ENCODE measurements at regions not wholly inside any gene's neighbourhood (a gene's known extent, or its start where the extent isn't known, plus 50 kb on each side); places are given as distances from the start of the nearest gene placed in this dataset.

GRCh38 chr1:96388421-96389310 is 332.9 kb upstream of the PTBP2 start:
- Histone ChIP-seq H3K4ac (replicated peaks; ENCODE audit: insufficient read length, low read depth, low read length) (no peak overlapping the region), H3K4me3 (ENCODE audit: extremely low read depth in 1 of 4, insufficient read depth in 2 of 4, low read depth in 3 of 4, low read length in 4 of 4) (no peak overlapping the region), H2BK15ac (ENCODE audit: low read length) (no peak overlapping the region), H4K20me1 (replicated peaks in 1 of 2; ENCODE audit: control insufficient read depth in 1 of 2, insufficient read depth in 2 of 2, low read length in 2 of 2) (no peaks in the 10 kb centered on the region), H3K14ac (ENCODE audit: insufficient read length) (no peak overlapping the region), H3K79me2 (ENCODE audit: control insufficient read depth in 1 of 2, insufficient read depth in 2 of 2, low read length in 2 of 2) (no peaks in the 10 kb centered on the region), H3K79me1 (ENCODE audit: low read depth, low read length) (no peaks in the 10 kb centered on the region), H3K23ac (ENCODE audit: insufficient read length) (no peak overlapping the region), H4K5ac (ENCODE audit: insufficient read length, low read depth, low read length) (no peak overlapping the region), H3K4me2 (ENCODE audit: insufficient read depth in 1 of 2, low read depth in 2 of 2, low read length in 2 of 2) (no peak overlapping the region), H2BK120ac (replicated peaks; ENCODE audit: low read depth, low read length) (no peak overlapping the region), H2AK5ac (ENCODE audit: low read depth, low read length) (no peak overlapping the region), H4K91ac (replicated peaks; ENCODE audit: insufficient read length, low read length) (no peak overlapping the region), H2BK5ac (ENCODE audit: low read depth, low read length) (no peak overlapping the region), H3K23me2 (ENCODE audit: low read depth, low read length) (no peaks in the 10 kb centered on the region), H3K18ac (ENCODE audit: extremely low read depth, low read length) (no peak overlapping the region), H4K8ac (ENCODE audit: extremely low read depth, insufficient read depth, low read length) (no peak overlapping the region), H2BK12ac (ENCODE audit: low read depth, low read length) (no peak overlapping the region), H3K27me3 (replicated peaks in 1 of 4; ENCODE audit: control insufficient read depth in 3 of 4, extremely low read depth in 1 of 4, insufficient read depth in 3 of 4, low read length in 3 of 4) (no peaks in the 10 kb centered on the region), H2BK20ac (ENCODE audit: low read length) (no peak overlapping the region), H3K9me3 (ENCODE audit: insufficient read depth in 2 of 2, low read depth in 1 of 2, low read length in 1 of 2) (no peaks in the 10 kb centered on the region), H3K9ac (replicated peaks in 1 of 4; ENCODE audit: extremely low read depth in 1 of 4, low read depth in 3 of 4, low read length in 3 of 4) (no peak overlapping the region), H2AFZ (ENCODE audit: low read length) (no peak overlapping the region), H3K36me3 (ENCODE audit: control insufficient read depth in 2 of 4, insufficient read depth in 4 of 4, low read length in 3 of 4) (no peaks in the 10 kb centered on the region), H3K27ac (ENCODE audit: low read depth, low read length) (no peak overlapping the region), H3K4me1 (replicated peaks in 1 of 4; ENCODE audit: control insufficient read depth in 3 of 4, insufficient read depth in 4 of 4, low read length in 3 of 4) (no peaks in the 10 kb centered on the region), H3K56ac (replicated peaks; ENCODE audit: insufficient read length, low read depth, low read length) (no peak overlapping the region)
- CTCF ChIA-PET (ENCODE audit: partially characterized antibody), result interaction anchor here (1.3 to 1.5 kb wide), 2 partner anchors 10 to 35 kb away, joined by 3 read pairs; no protein-coding TSS in a partner anchor
- TF ChIP-seq TAF7 (optimal IDR thresholded peaks at IDR 0.05; ENCODE audit: borderline replicate concordance, low read depth, low read length) (no peak), TAF1 (IDR thresholded peaks at IDR 0.05; ENCODE audit: low read depth, low read length) (no peak), CEBPB (IDR thresholded peaks at IDR 0.05; ENCODE audit: low read depth, low read length) (no peak), EZH2 (IDR thresholded peaks at IDR 0.05; ENCODE audit: low read depth, low read length, severe bottlenecking) (no peak), CTBP2 (IDR thresholded peaks at IDR 0.05; ENCODE audit: borderline replicate concordance, insufficient read depth, insufficient read length, low read length) (no peak), SIN3A (conservative IDR thresholded peaks at IDR 0.05 in 1 of 2, IDR thresholded peaks at IDR 0.05 in 1 of 2; ENCODE audit: low read depth in 1 of 2, low read length in 2 of 2) (no peak)
- WGBS, 2 experiments (ENCODE audit: extremely low coverage in 1 of 2, insufficient coverage in 1 of 2, insufficient read length in 1 of 2, insufficient replicate concordance in 2 of 2, low coverage in 1 of 2, low lambda C conversion rate in 2 of 2, missing lambda C conversion rate in 1 of 2), result 85% methylated on average over 4 of the region's 4 CpGs; no CpG with 5 or more reads in 1 of the 2 experiments
- DNase-seq (ENCODE audit: low read depth in 1 of 2, low spot score in 2 of 2) (no peak), FAIRE-seq (no peak)
- POLR2A ChIA-PET (ENCODE audit: partially characterized antibody), result no interaction called here

Measured in H1 (cell line).